22Rv1 (cell line): ENCODE measurements at regions not wholly inside any gene's neighbourhood (a gene's known extent, or its start where the extent isn't known, plus 50 kb on each side); places are given as distances from the start of the nearest gene placed in this dataset.

Source experiments
- H3K27ac ChIP-seq: fragments of 450-650 bp; 2 replicates; pipeline ENCODE4 v1.5.1; 2017
- CTCF ChIP-seq: fragments of 450-650 bp; IDR thresholded peaks from 2 replicates; pipeline ENCODE4 v1.5.1; 2017; ENCODE audit warnings: mild to moderate bottlenecking
- ZFX ChIP-seq: fragments of 450-650 bp; IDR thresholded peaks from 2 replicates; pipeline ENCODE4 v1.6.1; 2017; ENCODE audit warnings: antibody characterized with exemption, borderline replicate concordance

GRCh38 chr2:118698564-118698963 is 148.9 kb downstream of the EN1 start:
- TF ChIP-seq CTCF, result no peak
- TF ChIP-seq ZFX, result no peak
- H3K27ac ChIP-seq, result no peak overlapping the region

GRCh38 chr2:118697781-118698180 is 149.7 kb downstream of the EN1 start:
- no peak overlapping the region for H3K27ac ChIP-seq

GRCh38 chr2:118696786-118697465 is 150.5 kb downstream of the EN1 start:
- no peak overlapping the region for H3K27ac ChIP-seq
- TF ChIP-seq CTCF (no peak), ZFX (no peak)

More at GRCh38 chr2:118697781-118698180, 149.7 kb downstream of the EN1 start:
- TF ChIP-seq CTCF, result no peak
- no peak for TF ChIP-seq ZFX

- no peak overlapping the region for H3K27ac ChIP-seq
- TF ChIP-seq ZFX, result no peak
- TF ChIP-seq CTCF, result no peak
These were observed 154.1 kb downstream of the EN1 start for GRCh38 chr2:118693287-118693822.

GRCh38 chr2:118689874-118690273 is 157.6 kb downstream of the EN1 start:
- no peak overlapping the region for H3K27ac ChIP-seq
- TF ChIP-seq CTCF, result no peak
- TF ChIP-seq ZFX, result no peak

GRCh38 chr2:118689456-118689855 is 158.0 kb downstream of the EN1 start:
- TF ChIP-seq CTCF (no peak), ZFX (no peak)
- no peak overlapping the region for H3K27ac ChIP-seq

- TF ChIP-seq ZFX (no peak), CTCF (no peak)
- no peak overlapping the region for H3K27ac ChIP-seq
These were observed 158.4 kb downstream of the EN1 start for GRCh38 chr2:118689033-118689432.
